ENCODE measurements at regions not wholly inside any gene's neighbourhood (a gene's known extent, or its start where the extent isn't known, plus 50 kb on each side); places are given as distances from the start of the nearest gene placed in this dataset.
"Not testable (repeated sequence)": the region's sequence is repeated elsewhere in the genome, so short reads cannot be mapped to it uniquely, and the experiment has no call there.

GRCh38 chr12:94001691-94002090, 146.7 kb upstream of the PLXNC1 start:
- H3K4me1 ChIP-seq: no peaks in the 10 kb centered on the region
- 51 to 67% methylated on average over 1 of the region's 1 CpG for WGBS, 2 donors
- TF ChIP-seq POLR2A (IDR thresholded peaks at IDR 0.05) (no peak), EP300 (IDR thresholded peaks at IDR 0.05) (no peak), CTCF (IDR thresholded peaks at IDR 0.05) (no peak)
- no peak overlapping the region for H3K4me3 ChIP-seq
- H3K36me3 ChIP-seq: no peaks in the 10 kb centered on the region
- DNase-seq (ENCODE audit: low spot score in 2 of 2): no peak
- H3K27ac ChIP-seq: no peak overlapping the region
- peaks cover 0 to 23% (median 6%) of the 10 kb centered on the region in 4 donors for H3K9me3 ChIP-seq
- H3K27me3 ChIP-seq: no peaks in the 10 kb centered on the region

- H3K36me3 ChIP-seq; H3K27me3 ChIP-seq; H3K4me1 ChIP-seq; H3K27ac ChIP-seq; H3K4me3 ChIP-seq; DNase-seq (ENCODE audit: low spot score in 2 of 2): not testable (repeated sequence)
- H3K9me3 ChIP-seq: peaks cover 0 to 23% (median 6%) of the 10 kb centered on the region in 4 donors
- whole genome bisulfite sequencing, 2 donors: 61 to 67% methylated on average over 1 of the region's 1 CpG
Observed at GRCh38 chr12:94002925-94003324, 145.5 kb upstream of the PLXNC1 start.

GRCh38 chr12:94007833-94008232, 140.5 kb upstream of the PLXNC1 start:
- not testable (repeated sequence) for H3K4me3 ChIP-seq; H3K4me1 ChIP-seq; H3K36me3 ChIP-seq; H3K27me3 ChIP-seq; H3K9me3 ChIP-seq; H3K27ac ChIP-seq; DNase-seq (ENCODE audit: low spot score in 2 of 2)
- 92 to 97% methylated on average over 6 of the region's 6 CpGs for WGBS, 2 donors

GRCh38 chr12:94010307-94010706, 138.1 kb upstream of the PLXNC1 start:
- TF ChIP-seq CTCF (IDR thresholded peaks at IDR 0.05) (no peak), EP300 (IDR thresholded peaks at IDR 0.05) (no peak), POLR2A (IDR thresholded peaks at IDR 0.05) (no peak)
- DNase-seq (ENCODE audit: low spot score in 2 of 2): no peak
- Histone ChIP-seq H3K9me3 (peaks cover 0 to 4% (median 0%) of the 10 kb centered on the region in 4 donors), H3K27me3 (no peaks in the 10 kb centered on the region), H3K4me3 (no peak overlapping the region), H3K36me3 (no peaks in the 10 kb centered on the region), H3K4me1 (no peaks in the 10 kb centered on the region), H3K27ac (no peak overlapping the region)
- WGBS, 2 donors: 76 to 81% methylated on average over 3 of the region's 3 CpGs

GRCh38 chr12:94012071-94012470, 136.3 kb upstream of the PLXNC1 start:
- DNase-seq (ENCODE audit: low spot score in 2 of 2): no peak
- 59 to 71% methylated on average over 2 of the region's 2 CpGs for WGBS, 2 donors
- Histone ChIP-seq H3K9me3 (peaks cover 0 to 22% (median under 1%) of the 10 kb centered on the region in 4 donors), H3K27me3 (no peaks in the 10 kb centered on the region), H3K4me1 (no peaks in the 10 kb centered on the region), H3K36me3 (no peaks in the 10 kb centered on the region), H3K27ac (no peak overlapping the region), H3K4me3 (no peak overlapping the region)
- TF ChIP-seq POLR2A (IDR thresholded peaks at IDR 0.05): no peak
- TF ChIP-seq CTCF (IDR thresholded peaks at IDR 0.05): no peak
- TF ChIP-seq EP300 (IDR thresholded peaks at IDR 0.05): no peak

GRCh38 chr12:94012590-94012989, 135.8 kb upstream of the PLXNC1 start:
- 24 to 42% methylated on average over 1 of the region's 1 CpG for WGBS, 2 donors
- TF ChIP-seq POLR2A (IDR thresholded peaks at IDR 0.05): no peak
- no peak for TF ChIP-seq CTCF (IDR thresholded peaks at IDR 0.05)
- TF ChIP-seq EP300 (IDR thresholded peaks at IDR 0.05): no peak
- no peak for DNase-seq (ENCODE audit: low spot score in 2 of 2)

GRCh38 chr12:94017247-94017646, 131.1 kb upstream of the PLXNC1 start:
- DNase-seq (ENCODE audit: low spot score in 2 of 2); H3K27me3 ChIP-seq; H3K27ac ChIP-seq; H3K36me3 ChIP-seq; H3K4me1 ChIP-seq; H3K4me3 ChIP-seq: not testable (repeated sequence)
- H3K9me3 ChIP-seq: peaks cover 0 to 39% (median 2%) of the 10 kb centered on the region in 4 donors
- 96 to 100% methylated on average over 2 of the region's 2 CpGs for WGBS, 2 donors

More at GRCh38 chr12:94012590-94012989, 135.8 kb upstream of the PLXNC1 start:
- H3K27me3 ChIP-seq: no peaks in the 10 kb centered on the region
- H3K27ac ChIP-seq: no peak overlapping the region
- no peaks in the 10 kb centered on the region for H3K4me1 ChIP-seq
- H3K9me3 ChIP-seq: peaks cover 0 to 27% (median 2%) of the 10 kb centered on the region in 4 donors
- no peaks in the 10 kb centered on the region for H3K36me3 ChIP-seq
- no peak overlapping the region for H3K4me3 ChIP-seq
